PFSK-1 (cell line): ENCODE measurements at regions not wholly inside any gene's neighbourhood (a gene's known extent, or its start where the extent isn't known, plus 50 kb on each side); places are given as distances from the start of the nearest gene placed in this dataset.

Experiments used
- POLR2AphosphoS5 ChIP-seq: IDR thresholded peaks from 2 replicates; pipeline ENCODE4 v1.6.1; 2012; ENCODE audit warnings: low read depth, mild to moderate bottlenecking, control low read depth, low read length, moderate library complexity
- REST ChIP-seq, 2 experiments: IDR thresholded peaks; 2 replicates each; pipeline versions ENCODE4 v1.6.1 to v1.8.0; 2011 to 2012; ENCODE audit warnings: low read depth in 2 of 2, low read length in 2 of 2, control low read depth in 1 of 2, inconsistent platforms in 1 of 2, mild to moderate bottlenecking in 1 of 2, moderate library complexity in 1 of 2; ENCODE audit not compliant: insufficient read depth in 1 of 2
- TAF1 ChIP-seq: IDR thresholded peaks from 2 replicates; pipeline ENCODE4 v1.6.1; 2012; ENCODE audit warnings: low read length, control low read depth, borderline replicate concordance; ENCODE audit not compliant: insufficient read depth

GRCh38 chr6:88251301-88251700, 85.2 kb upstream of the CNR1 start:
- TF ChIP-seq TAF1 (no peak), POLR2AphosphoS5 (no peak), REST (IDR thresholded peaks at IDR 0.05; ENCODE audit: insufficient read depth in 1 of 2, low read depth in 2 of 2, low read length in 2 of 2) (no peak)
